Testis (tissue), 2 donors: ENCODE measurements at regions not wholly inside any gene's neighbourhood (a gene's known extent, or its start where the extent isn't known, plus 50 kb on each side); places are given as distances from the start of the nearest gene placed in this dataset.

Experiments used
- CTCF ChIP-seq, 3 experiments: fragments of 450-650 bp in 2 of 3; fragments of 200-600 bp in 1 of 3; sonication (generic) in 1 of 3; IDR thresholded peaks; one replicate each; pipeline ENCODE4 v1.5.1; 2016 to 2019; ENCODE audit warnings: antibody characterized with exemption in 3 of 3, mild to moderate bottlenecking in 2 of 3, moderate library complexity in 1 of 3
- POLR2A ChIP-seq: fragments of 450-650 bp; IDR thresholded peaks from one replicate; pipeline ENCODE4 v1.6.1; 2017; ENCODE audit warnings: antibody characterized with exemption, mild to moderate bottlenecking, moderate library complexity

GRCh38 chr2:61658841-61659780 is 121.0 kb upstream of the XPO1 start:
- peak; percentile 8 to 32 (median 31) for TF ChIP-seq CTCF (IDR thresholded peaks at IDR 0.05)
- TF ChIP-seq POLR2A, result no peak
